ENCODE measurements at regions not wholly inside any gene's neighbourhood (a gene's known extent, or its start where the extent isn't known, plus 50 kb on each side); places are given as distances from the start of the nearest gene placed in this dataset.
A peak's percentile ranks its signal among the peaks of the same experiment; 100 is the strongest.

GRCh38 chr14:44803239-44803905, 158.4 kb downstream of the KLHL28 start:
- Histone ChIP-seq H3K79me2 (ENCODE audit: control insufficient read depth, insufficient read depth, low read length) (no peaks in the 10 kb centered on the region), H3K27me3 (ENCODE audit: control insufficient read depth, extremely low read depth, insufficient read depth, low read length) (no peaks in the 10 kb centered on the region), H3K4me1 (ENCODE audit: control insufficient read depth, extremely low read depth, insufficient read depth, low read length) (no peaks in the 10 kb centered on the region), H3K4me3 (ENCODE audit: control insufficient read depth in 2 of 3, extremely low read depth in 1 of 3, insufficient read depth in 2 of 3, low read depth in 1 of 3, low read length in 3 of 3) (no peak overlapping the region), H3K9me3 (ENCODE audit: control insufficient read depth, low read depth, low read length) (no peaks in the 10 kb centered on the region), H3K36me3 (ENCODE audit: control insufficient read depth in 2 of 2, extremely low read depth in 1 of 2, insufficient read depth in 2 of 2, low read length in 2 of 2) (no peaks in the 10 kb centered on the region), H3K27ac (ENCODE audit: control insufficient read depth, insufficient read depth, low read length) (no peak overlapping the region), H2AFZ (ENCODE audit: control insufficient read depth, low read length) (no peak overlapping the region), H3K9me1 (ENCODE audit: control insufficient read depth, extremely low read depth, insufficient read depth, low read length) (no peaks in the 10 kb centered on the region), H4K20me1 (ENCODE audit: control insufficient read depth, extremely low read depth, insufficient read depth, low read length) (no peaks in the 10 kb centered on the region), H3K4me2 (ENCODE audit: control insufficient read depth, extremely low read depth, insufficient read depth, low read depth, low read length) (no peak overlapping the region), H3K9ac (ENCODE audit: control insufficient read depth, extremely low read depth, insufficient read depth, low read length) (no peak overlapping the region)
- peak; percentile 1 for DNase-seq (ENCODE audit: low read depth, low spot score)
- dilution Hi-C loops (cut with MboI; ENCODE audit: extremely low pct_ligation_motif_present, low sequenced_read_pairs), result no loop called here
- no peak for FAIRE-seq
- TF ChIP-seq EZH2 (IDR thresholded peaks at IDR 0.05; ENCODE audit: low read length) (no peak), CTCF (optimal IDR thresholded peaks at IDR 0.05 in 1 of 3, IDR thresholded peaks at IDR 0.05 in 1 of 3, conservative IDR thresholded peaks at IDR 0.05 in 1 of 3; ENCODE audit: extremely low read depth in 1 of 3, insufficient read depth in 2 of 3, low read length in 3 of 3) (peak in 2 of 3 experiments; percentile 55)

- DNase-seq (ENCODE audit: low read depth, low spot score) (no peak), FAIRE-seq (no peak)
- Histone ChIP-seq H3K27ac (ENCODE audit: control insufficient read depth, insufficient read depth, low read length) (no peak overlapping the region), H3K79me2 (ENCODE audit: control insufficient read depth, insufficient read depth, low read length) (no peaks in the 10 kb centered on the region), H3K9me1 (ENCODE audit: control insufficient read depth, extremely low read depth, insufficient read depth, low read length) (no peaks in the 10 kb centered on the region), H2AFZ (ENCODE audit: control insufficient read depth, low read length) (no peak overlapping the region), H3K4me3 (ENCODE audit: control insufficient read depth in 2 of 3, extremely low read depth in 1 of 3, insufficient read depth in 2 of 3, low read depth in 1 of 3, low read length in 3 of 3) (no peak overlapping the region), H3K4me1 (ENCODE audit: control insufficient read depth, extremely low read depth, insufficient read depth, low read length) (no peaks in the 10 kb centered on the region), H3K9ac (ENCODE audit: control insufficient read depth, extremely low read depth, insufficient read depth, low read length) (no peak overlapping the region), H3K4me2 (ENCODE audit: control insufficient read depth, extremely low read depth, insufficient read depth, low read depth, low read length) (no peak overlapping the region), H3K9me3 (ENCODE audit: control insufficient read depth, low read depth, low read length) (no peaks in the 10 kb centered on the region), H4K20me1 (ENCODE audit: control insufficient read depth, extremely low read depth, insufficient read depth, low read length) (no peaks in the 10 kb centered on the region), H3K36me3 (ENCODE audit: control insufficient read depth in 2 of 2, extremely low read depth in 1 of 2, insufficient read depth in 2 of 2, low read length in 2 of 2) (no peaks in the 10 kb centered on the region), H3K27me3 (ENCODE audit: control insufficient read depth, extremely low read depth, insufficient read depth, low read length) (no peaks in the 10 kb centered on the region)
- TF ChIP-seq EZH2 (IDR thresholded peaks at IDR 0.05; ENCODE audit: low read length) (no peak), CTCF (optimal IDR thresholded peaks at IDR 0.05 in 1 of 3, IDR thresholded peaks at IDR 0.05 in 1 of 3, conservative IDR thresholded peaks at IDR 0.05 in 1 of 3; ENCODE audit: extremely low read depth in 1 of 3, insufficient read depth in 2 of 3, low read length in 3 of 3) (no peak)
- dilution Hi-C loops (cut with MboI; ENCODE audit: extremely low pct_ligation_motif_present, low sequenced_read_pairs), result no loop called here
Observed at GRCh38 chr14:44798386-44799242, 163.1 kb downstream of the KLHL28 start.

Data from keratinocyte (primary cell).